Heart left ventricle (tissue), 13 donors: ENCODE measurements at regions not wholly inside any gene's neighbourhood (a gene's known extent, or its start where the extent isn't known, plus 50 kb on each side); places are given as distances from the start of the nearest gene placed in this dataset.

Experiments
- POLR2A ChIP-seq, 2 donors: fragments of 450-650 bp; IDR thresholded peaks; one replicate each; pipeline ENCODE4 v1.6.1; 2017; ENCODE audit warnings: antibody characterized with exemption in 2 of 2, mild to moderate bottlenecking in 2 of 2, moderate library complexity in 2 of 2
- TF ChIP-seq, protein P1 (sequence below), 12 donors: fragments of 200-600 bp; sonication (generic) in 4 of 12; IDR thresholded peaks; one replicate each; pipeline versions ENCODE4 v1.5.0 to v1.8.0; 2018 to 2022; ENCODE audit warnings: antibody characterized with exemption in 12 of 12, mild to moderate bottlenecking in 5 of 12
- donor health status: ischemic (EF 13 %, LVEDD 7.1; RV severe dilation, severe dysfunction).
- donor health status: DM: no; HTN: yes; CAD: no.
- donor health status: DM: no; HTN: no; CAD: no.
- donor health status: ischemic (EF 25% LVEDD 6.9; RV normal size, moderate dysfunction).
- donor health status: ischemic (EF 25% LVEDD 5.7; RV mildly dilated, moderate dysfunction).
- donor health status: ischemic (EF 35%, LVEDD 5.7; RV mildly dilated, moderate dysfunction).
- donor health status: nonischemic (EF 11% LVEDD 7.7; RV severe dilation, severe dysfunction).
- donor health status: DM: yes; HTN: yes; CAD: no.
- donor health status: PGD.
- donor health status: ischemic (EF 29% LVEDD 5.4; RV normal size, mild dysfunction).
- donor health status: nonischemic (EF 23%, LVEDD 6.1; RV moderate dilation, normal function).

DNA sequence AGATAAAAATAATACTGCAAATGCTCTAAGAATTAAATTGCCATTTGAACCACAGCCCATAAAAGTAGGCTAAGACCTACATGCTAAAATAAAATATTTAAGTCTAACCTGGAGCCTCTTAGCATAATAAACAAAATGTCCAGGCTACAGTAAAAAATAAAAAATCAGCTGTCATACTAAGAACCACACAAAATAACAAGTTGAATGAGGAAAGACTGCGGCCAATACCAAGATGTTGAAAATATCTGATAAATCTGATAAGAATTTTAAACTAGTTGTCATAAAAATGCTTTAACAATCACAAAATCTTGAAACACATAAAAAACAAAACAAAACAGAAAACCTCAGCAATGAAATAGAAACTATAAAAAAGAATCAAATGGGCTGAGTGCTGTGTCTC lies 336.9 kb upstream of the MSX2 start:
- TF ChIP-seq, protein P1, sequence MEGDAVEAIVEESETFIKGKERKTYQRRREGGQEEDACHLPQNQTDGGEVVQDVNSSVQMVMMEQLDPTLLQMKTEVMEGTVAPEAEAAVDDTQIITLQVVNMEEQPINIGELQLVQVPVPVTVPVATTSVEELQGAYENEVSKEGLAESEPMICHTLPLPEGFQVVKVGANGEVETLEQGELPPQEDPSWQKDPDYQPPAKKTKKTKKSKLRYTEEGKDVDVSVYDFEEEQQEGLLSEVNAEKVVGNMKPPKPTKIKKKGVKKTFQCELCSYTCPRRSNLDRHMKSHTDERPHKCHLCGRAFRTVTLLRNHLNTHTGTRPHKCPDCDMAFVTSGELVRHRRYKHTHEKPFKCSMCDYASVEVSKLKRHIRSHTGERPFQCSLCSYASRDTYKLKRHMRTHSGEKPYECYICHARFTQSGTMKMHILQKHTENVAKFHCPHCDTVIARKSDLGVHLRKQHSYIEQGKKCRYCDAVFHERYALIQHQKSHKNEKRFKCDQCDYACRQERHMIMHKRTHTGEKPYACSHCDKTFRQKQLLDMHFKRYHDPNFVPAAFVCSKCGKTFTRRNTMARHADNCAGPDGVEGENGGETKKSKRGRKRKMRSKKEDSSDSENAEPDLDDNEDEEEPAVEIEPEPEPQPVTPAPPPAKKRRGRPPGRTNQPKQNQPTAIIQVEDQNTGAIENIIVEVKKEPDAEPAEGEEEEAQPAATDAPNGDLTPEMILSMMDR (IDR thresholded peaks at IDR 0.05), result no peak
- no peak for TF ChIP-seq POLR2A (IDR thresholded peaks at IDR 0.05)
